ENCODE measurements at regions not wholly inside any gene's neighbourhood (a gene's known extent, or its start where the extent isn't known, plus 50 kb on each side); places are given as distances from the start of the nearest gene placed in this dataset.

DNA sequence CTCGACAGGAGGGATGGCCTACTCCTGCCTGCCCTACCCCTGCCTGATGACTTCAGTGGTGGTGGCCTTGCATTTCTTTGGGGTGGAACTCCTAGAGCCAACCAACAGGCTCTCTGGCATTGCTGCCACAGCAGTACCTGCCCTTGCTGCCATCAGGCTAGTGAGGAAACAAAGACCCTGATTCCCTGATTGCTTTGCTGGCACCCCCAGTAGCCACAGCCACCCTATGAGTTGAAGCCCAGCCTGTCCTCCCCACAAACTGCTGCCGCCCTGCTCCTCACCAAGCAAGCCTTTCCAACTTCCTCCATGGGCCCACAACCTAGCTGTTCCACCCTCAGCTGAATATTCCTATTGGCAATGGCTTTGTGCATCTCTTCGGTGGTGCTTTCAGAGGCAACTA is 52.5 kb upstream of the KHDRBS2 start:
- DNase-seq (ENCODE audit: low read depth in 2 of 2) = no peak

Data from dermis microvascular lymphatic vessel endothelial cell (primary cell).